ENCODE measurements at regions not wholly inside any gene's neighbourhood (a gene's known extent, or its start where the extent isn't known, plus 50 kb on each side); places are given as distances from the start of the nearest gene placed in this dataset.

GRCh38 chr5:103498800-103499551 lies 63.6 kb downstream of the NUDT12 start:
- no peaks in the 10 kb centered on the region for H3K9me2 ChIP-seq (replicated peaks; ENCODE audit: low read depth, low read length)
- no peak for TF ChIP-seq CTCF (conservative IDR thresholded peaks at IDR 0.05; ENCODE audit: low read length)
- no peak overlapping the region for H3K4me2 ChIP-seq (ENCODE audit: low read depth, low read length, poor library complexity, severe bottlenecking)
- no peaks in the 10 kb centered on the region for H3K9me3 ChIP-seq (ENCODE audit: insufficient read depth, low read depth, low read length)
- H4K20me1 ChIP-seq (ENCODE audit: insufficient read depth, low read length, poor library complexity, severe bottlenecking) = no peaks in the 10 kb centered on the region
- no peaks in the 10 kb centered on the region for H3K79me2 ChIP-seq (ENCODE audit: insufficient read depth, low read length)
- no peaks in the 10 kb centered on the region for H3F3A ChIP-seq (ENCODE audit: low read depth)
- H2AFZ ChIP-seq (ENCODE audit: low read length) = no peak overlapping the region
- H3K4me3 ChIP-seq (ENCODE audit: low read length, poor library complexity, severe bottlenecking) = no peak overlapping the region
- no peaks in the 10 kb centered on the region for H3K4me1 ChIP-seq (ENCODE audit: insufficient read depth, low read length, poor library complexity, severe bottlenecking)
- H3K27me3 ChIP-seq (ENCODE audit: insufficient read depth, low read length, poor library complexity, severe bottlenecking) = no peaks in the 10 kb centered on the region
- no peaks in the 10 kb centered on the region for H3K36me3 ChIP-seq (ENCODE audit: insufficient read depth, low read length)
- no peak overlapping the region for H3K9ac ChIP-seq (ENCODE audit: low read depth, low read length, poor library complexity, severe bottlenecking)

GRCh38 chr5:103498211-103498610 lies 64.4 kb downstream of the NUDT12 start:
- Histone ChIP-seq H3F3A (ENCODE audit: low read depth) (no peaks in the 10 kb centered on the region), H3K36me3 (ENCODE audit: insufficient read depth, low read length) (no peaks in the 10 kb centered on the region), H3K9ac (ENCODE audit: low read depth, low read length, poor library complexity, severe bottlenecking) (no peak overlapping the region), H3K79me2 (ENCODE audit: insufficient read depth, low read length) (no peaks in the 10 kb centered on the region), H3K9me2 (replicated peaks; ENCODE audit: low read depth, low read length) (no peaks in the 10 kb centered on the region), H3K4me3 (ENCODE audit: low read length, poor library complexity, severe bottlenecking) (no peak overlapping the region), H3K9me3 (ENCODE audit: insufficient read depth, low read depth, low read length) (no peaks in the 10 kb centered on the region), H2AFZ (ENCODE audit: low read length) (no peak overlapping the region), H3K4me2 (ENCODE audit: low read depth, low read length, poor library complexity, severe bottlenecking) (no peak overlapping the region), H4K20me1 (ENCODE audit: insufficient read depth, low read length, poor library complexity, severe bottlenecking) (no peaks in the 10 kb centered on the region), H3K4me1 (ENCODE audit: insufficient read depth, low read length, poor library complexity, severe bottlenecking) (no peaks in the 10 kb centered on the region), H3K27me3 (ENCODE audit: insufficient read depth, low read length, poor library complexity, severe bottlenecking) (no peaks in the 10 kb centered on the region)
- TF ChIP-seq CTCF (conservative IDR thresholded peaks at IDR 0.05; ENCODE audit: low read length) (no peak), EZH2phosphoT487 (IDR thresholded peaks at IDR 0.05; ENCODE audit: borderline replicate concordance) (no peak)

- TF ChIP-seq EZH2phosphoT487 (IDR thresholded peaks at IDR 0.05; ENCODE audit: borderline replicate concordance) (no peak), CTCF (conservative IDR thresholded peaks at IDR 0.05; ENCODE audit: low read length) (no peak)
- Histone ChIP-seq H3K4me2 (ENCODE audit: low read depth, low read length, poor library complexity, severe bottlenecking) (no peak overlapping the region), H3K4me1 (ENCODE audit: insufficient read depth, low read length, poor library complexity, severe bottlenecking) (no peaks in the 10 kb centered on the region)
Measured at GRCh38 chr5:103497781-103498180, 64.8 kb downstream of the NUDT12 start.

More at GRCh38 chr5:103497781-103498180, 64.8 kb downstream of the NUDT12 start:
- H3K27me3 ChIP-seq (ENCODE audit: insufficient read depth, low read length, poor library complexity, severe bottlenecking) = no peaks in the 10 kb centered on the region
- no peaks in the 10 kb centered on the region for H3F3A ChIP-seq (ENCODE audit: low read depth)
- H3K9me3 ChIP-seq (ENCODE audit: insufficient read depth, low read depth, low read length) = no peaks in the 10 kb centered on the region
- no peak overlapping the region for H3K4me3 ChIP-seq (ENCODE audit: low read length, poor library complexity, severe bottlenecking)
- no peaks in the 10 kb centered on the region for H3K9me2 ChIP-seq (replicated peaks; ENCODE audit: low read depth, low read length)
- H2AFZ ChIP-seq (ENCODE audit: low read length) = no peak overlapping the region
- no peaks in the 10 kb centered on the region for H4K20me1 ChIP-seq (ENCODE audit: insufficient read depth, low read length, poor library complexity, severe bottlenecking)
- no peaks in the 10 kb centered on the region for H3K79me2 ChIP-seq (ENCODE audit: insufficient read depth, low read length)
- no peaks in the 10 kb centered on the region for H3K36me3 ChIP-seq (ENCODE audit: insufficient read depth, low read length)
- H3K9ac ChIP-seq (ENCODE audit: low read depth, low read length, poor library complexity, severe bottlenecking) = no peak overlapping the region

Measured in Loucy (cell line).